ENCODE measurements at regions not wholly inside any gene's neighbourhood (a gene's known extent, or its start where the extent isn't known, plus 50 kb on each side); places are given as distances from the start of the nearest gene placed in this dataset.
A peak's percentile ranks its signal among the peaks of the same experiment; 100 is the strongest.

DNA sequence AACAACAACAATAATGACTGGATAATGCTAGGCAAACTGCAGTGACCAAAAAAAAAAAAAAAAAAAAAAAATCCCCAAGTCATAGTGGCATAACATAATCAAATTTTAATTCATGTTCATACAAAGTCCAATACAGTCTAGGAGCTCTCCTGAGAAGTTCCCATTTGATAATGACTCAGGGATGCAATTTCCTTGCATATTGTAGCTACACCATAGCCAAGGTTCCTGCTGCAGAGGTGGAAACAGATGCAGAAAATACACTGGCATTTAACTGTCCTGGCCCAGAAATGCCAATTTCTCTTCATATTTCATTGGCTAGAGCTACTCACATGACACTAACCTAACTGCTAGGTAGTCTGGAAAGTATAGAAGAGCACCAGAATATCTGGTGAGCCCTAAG is 72.2 kb upstream of the SLC12A2 start:
- Histone ChIP-seq H3K79me2 (ENCODE audit: insufficient read depth) (no peaks in the 10 kb centered on the region), H3K27me3 (replicated peaks; ENCODE audit: insufficient read depth) (no peaks in the 10 kb centered on the region), H3K27ac (no peak overlapping the region), H2AFZ (no peak overlapping the region), H3K4me3 (no peak overlapping the region), H3K9me2 (ENCODE audit: insufficient read depth) (no peaks in the 10 kb centered on the region), H3K36me3 (ENCODE audit: low read depth) (no peaks in the 10 kb centered on the region), H4K20me1 (ENCODE audit: insufficient read depth) (no peaks in the 10 kb centered on the region), H3K4me1 (ENCODE audit: insufficient read depth) (no peaks in the 10 kb centered on the region), H3K9me3 (ENCODE audit: low read depth) (no peaks in the 10 kb centered on the region), H3K4me2 (ENCODE audit: unreplicated experiment) (no peak overlapping the region), H3K9ac (no peak overlapping the region), H3F3A (ENCODE audit: insufficient read depth) (no peaks in the 10 kb centered on the region)
- no peak for DNase-seq
- in situ Hi-C loops (cut with MboI), result no loop called here
- no peak for TF ChIP-seq EZH2phosphoT487 (IDR thresholded peaks at IDR 0.05; ENCODE audit: insufficient read depth, low read depth)
- no peak for TF ChIP-seq EZH2 (IDR thresholded peaks at IDR 0.05; ENCODE audit: insufficient read depth, poor library complexity, severe bottlenecking)

DNA sequence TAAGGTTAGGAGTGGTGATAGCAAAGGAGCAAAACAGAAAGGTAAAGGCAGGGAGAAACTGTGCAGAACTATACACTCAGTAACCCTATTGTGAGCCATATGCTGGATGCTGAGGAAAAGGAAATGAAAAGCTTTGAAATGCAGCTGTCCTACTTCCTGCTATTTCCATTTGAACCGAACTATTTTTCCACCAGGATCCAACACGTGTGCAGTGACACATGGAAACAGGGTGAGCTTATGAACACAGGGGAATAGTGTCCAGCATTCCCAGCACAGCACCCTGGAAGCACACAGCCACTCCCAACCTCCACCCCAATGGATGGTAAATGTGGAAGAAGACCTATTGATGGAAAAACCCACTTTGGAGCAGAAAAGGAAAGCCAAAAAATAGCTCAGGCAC is 69.0 kb upstream of the SLC12A2 start:
- Histone ChIP-seq H3K9me2 (ENCODE audit: insufficient read depth) (no peaks in the 10 kb centered on the region), H3K27me3 (replicated peaks; ENCODE audit: insufficient read depth) (no peaks in the 10 kb centered on the region), H2AFZ (no peak overlapping the region), H3K9ac (no peak overlapping the region), H3K27ac (no peak overlapping the region), H3K4me1 (ENCODE audit: insufficient read depth) (no peaks in the 10 kb centered on the region), H3K79me2 (ENCODE audit: insufficient read depth) (no peaks in the 10 kb centered on the region), H3F3A (ENCODE audit: insufficient read depth) (no peaks in the 10 kb centered on the region), H3K4me2 (ENCODE audit: unreplicated experiment) (no peak overlapping the region), H4K20me1 (ENCODE audit: insufficient read depth) (no peaks in the 10 kb centered on the region), H3K4me3 (no peak overlapping the region), H3K9me3 (ENCODE audit: low read depth) (no peaks in the 10 kb centered on the region), H3K36me3 (ENCODE audit: low read depth) (no peaks in the 10 kb centered on the region)
- no peak for TF ChIP-seq EZH2 (IDR thresholded peaks at IDR 0.05; ENCODE audit: insufficient read depth, poor library complexity, severe bottlenecking)
- TF ChIP-seq EZH2phosphoT487 (IDR thresholded peaks at IDR 0.05; ENCODE audit: insufficient read depth, low read depth), result no peak
- in situ Hi-C loops (cut with MboI), result no loop called here
- DNase-seq, result no peak
- WGBS, 2 experiments (ENCODE audit: low coverage in 1 of 2, low lambda C conversion rate in 2 of 2, missing lambda C conversion rate in 2 of 2), result 14 to 21% methylated on average over 2 of the region's 2 CpGs

DNA sequence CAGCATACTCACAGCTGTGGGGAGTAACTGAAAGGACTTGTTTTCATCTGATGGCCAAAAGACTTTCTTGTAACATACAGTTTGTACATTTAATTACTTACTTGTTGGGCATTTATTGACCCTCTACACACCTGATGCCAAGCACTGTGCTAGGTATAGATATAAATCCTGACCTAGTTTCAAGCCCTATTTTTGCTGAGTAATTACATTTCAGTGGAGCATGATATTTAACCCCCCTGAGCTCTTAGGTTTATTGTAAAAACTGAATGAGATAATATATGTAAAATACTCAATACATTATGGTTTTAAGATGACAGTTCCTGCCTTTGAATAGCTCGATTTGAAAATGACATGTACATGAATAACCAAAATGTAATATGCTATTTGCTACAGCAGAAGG is 68.1 kb upstream of the SLC12A2 start:
- no peak for TF ChIP-seq EZH2phosphoT487 (IDR thresholded peaks at IDR 0.05; ENCODE audit: insufficient read depth, low read depth)
- TF ChIP-seq EZH2 (IDR thresholded peaks at IDR 0.05; ENCODE audit: insufficient read depth, poor library complexity, severe bottlenecking), result no peak
- in situ Hi-C loops (cut with MboI), result no loop called here
- Histone ChIP-seq H3K4me1 (ENCODE audit: insufficient read depth) (no peaks in the 10 kb centered on the region), H3K9me2 (ENCODE audit: insufficient read depth) (no peaks in the 10 kb centered on the region), H3K9me3 (ENCODE audit: low read depth) (no peaks in the 10 kb centered on the region), H4K20me1 (ENCODE audit: insufficient read depth) (no peaks in the 10 kb centered on the region), H3K4me2 (ENCODE audit: unreplicated experiment) (no peak overlapping the region), H3K27me3 (replicated peaks; ENCODE audit: insufficient read depth) (no peaks in the 10 kb centered on the region), H2AFZ (no peak overlapping the region), H3K36me3 (ENCODE audit: low read depth) (no peaks in the 10 kb centered on the region), H3K27ac (no peak overlapping the region), H3K4me3 (no peak overlapping the region), H3F3A (ENCODE audit: insufficient read depth) (no peaks in the 10 kb centered on the region), H3K9ac (no peak overlapping the region), H3K79me2 (ENCODE audit: insufficient read depth) (no peaks in the 10 kb centered on the region)
- DNase-seq, result no peak
- 43 to 45% methylated on average over 1 of the region's 1 CpG for WGBS, 2 experiments (ENCODE audit: low coverage in 1 of 2, low lambda C conversion rate in 2 of 2, missing lambda C conversion rate in 2 of 2)

DNA sequence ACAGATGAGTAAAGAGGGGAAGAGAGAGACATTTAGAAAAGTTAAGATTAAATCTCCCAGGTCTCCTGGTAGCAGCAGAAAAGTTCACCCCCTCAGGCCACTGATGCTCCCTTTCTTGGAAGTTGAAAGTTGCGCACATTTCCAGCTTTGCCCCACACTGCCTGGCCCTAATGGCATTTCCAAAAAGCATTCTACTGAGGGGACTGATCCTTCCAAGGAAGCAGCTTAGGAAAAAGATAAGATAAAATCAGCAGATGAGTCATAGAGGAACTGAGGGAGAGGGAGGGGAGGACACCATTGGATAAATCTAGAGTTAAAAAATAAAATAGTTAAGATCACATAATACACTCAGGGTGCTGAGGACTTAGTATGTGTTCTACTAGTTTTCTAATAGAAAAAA is 67.6 kb upstream of the SLC12A2 start:
- H3K36me3 ChIP-seq (ENCODE audit: low read depth), result no peaks in the 10 kb centered on the region; the same call in 1 of the 2 replicates
- TF ChIP-seq EZH2phosphoT487 (IDR thresholded peaks at IDR 0.05; ENCODE audit: insufficient read depth, low read depth) (no peak), EZH2 (IDR thresholded peaks at IDR 0.05; ENCODE audit: insufficient read depth, poor library complexity, severe bottlenecking) (no peak)
- H3K4me1 ChIP-seq (ENCODE audit: insufficient read depth), result no peaks in the 10 kb centered on the region
- peak; percentile 6 for DNase-seq
- H3K4me3 ChIP-seq, result no peak overlapping the region
- no peak overlapping the region for H2AFZ ChIP-seq
- no peaks in the 10 kb centered on the region for H3K9me2 ChIP-seq (ENCODE audit: insufficient read depth)
- no peaks in the 10 kb centered on the region for H3F3A ChIP-seq (ENCODE audit: insufficient read depth)
- no peak overlapping the region for H3K27ac ChIP-seq
- H3K79me2 ChIP-seq (ENCODE audit: insufficient read depth), result no peaks in the 10 kb centered on the region
- no peaks in the 10 kb centered on the region for H3K27me3 ChIP-seq (replicated peaks; ENCODE audit: insufficient read depth)
- H3K4me2 ChIP-seq (ENCODE audit: unreplicated experiment), result no peak overlapping the region
- no peaks in the 10 kb centered on the region for H3K9me3 ChIP-seq (ENCODE audit: low read depth)
- H3K9ac ChIP-seq, result no peak overlapping the region
- 100% methylated on average over 1 of the region's 1 CpG for WGBS, 2 experiments (ENCODE audit: low coverage in 1 of 2, low lambda C conversion rate in 2 of 2, missing lambda C conversion rate in 2 of 2)
- no peaks in the 10 kb centered on the region for H4K20me1 ChIP-seq (ENCODE audit: insufficient read depth)
- in situ Hi-C loops (cut with MboI), result no loop called here

DNA sequence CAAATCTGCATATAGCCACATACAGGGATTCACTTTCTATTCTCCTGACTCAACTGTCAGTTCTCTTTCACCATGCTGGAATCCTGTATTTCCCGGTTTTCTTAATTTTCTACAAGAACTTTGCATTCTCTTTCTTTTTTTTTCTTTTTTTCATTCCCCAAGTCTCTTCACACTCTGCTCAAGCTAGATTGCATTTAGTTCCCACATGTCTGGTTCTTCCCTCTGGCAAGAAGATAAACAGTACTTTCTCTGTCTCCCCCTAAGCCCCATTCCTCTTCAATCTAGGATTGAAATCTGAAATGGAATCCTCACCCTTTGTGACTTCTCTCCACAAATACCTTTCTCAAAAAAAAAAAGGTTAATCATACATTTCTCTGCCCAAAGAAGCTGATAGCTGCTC is 64.2 kb upstream of the SLC12A2 start:
- Histone ChIP-seq H3K9me3 (ENCODE audit: low read depth) (no peaks in the 10 kb centered on the region), H3K27me3 (replicated peaks; ENCODE audit: insufficient read depth) (no peaks in the 10 kb centered on the region), H2AFZ (no peak overlapping the region), H3K36me3 (ENCODE audit: low read depth) (no peaks in the 10 kb centered on the region; the same call in 1 of the 2 replicates), H3K4me2 (ENCODE audit: unreplicated experiment) (no peak overlapping the region), H3K9me2 (ENCODE audit: insufficient read depth) (no peaks in the 10 kb centered on the region), H4K20me1 (ENCODE audit: insufficient read depth) (no peaks in the 10 kb centered on the region), H3F3A (ENCODE audit: insufficient read depth) (no peaks in the 10 kb centered on the region), H3K79me2 (ENCODE audit: insufficient read depth) (no peaks in the 10 kb centered on the region), H3K4me1 (ENCODE audit: insufficient read depth) (no peaks in the 10 kb centered on the region), H3K9ac (no peak overlapping the region), H3K27ac (no peak overlapping the region), H3K4me3 (no peak overlapping the region)
- TF ChIP-seq EZH2 (IDR thresholded peaks at IDR 0.05; ENCODE audit: insufficient read depth, poor library complexity, severe bottlenecking), result no peak
- no peak for TF ChIP-seq EZH2phosphoT487 (IDR thresholded peaks at IDR 0.05; ENCODE audit: insufficient read depth, low read depth)
- DNase-seq, result no peak
- in situ Hi-C loops (cut with MboI), result no loop called here
- WGBS, 2 experiments (ENCODE audit: low coverage in 1 of 2, low lambda C conversion rate in 2 of 2, missing lambda C conversion rate in 2 of 2), result 93 to 100% methylated on average over 1 of the region's 1 CpG

Measured in GM23248 (cell line).